ENCODE measurements at regions not wholly inside any gene's neighbourhood (a gene's known extent, or its start where the extent isn't known, plus 50 kb on each side); places are given as distances from the start of the nearest gene placed in this dataset.

DNA sequence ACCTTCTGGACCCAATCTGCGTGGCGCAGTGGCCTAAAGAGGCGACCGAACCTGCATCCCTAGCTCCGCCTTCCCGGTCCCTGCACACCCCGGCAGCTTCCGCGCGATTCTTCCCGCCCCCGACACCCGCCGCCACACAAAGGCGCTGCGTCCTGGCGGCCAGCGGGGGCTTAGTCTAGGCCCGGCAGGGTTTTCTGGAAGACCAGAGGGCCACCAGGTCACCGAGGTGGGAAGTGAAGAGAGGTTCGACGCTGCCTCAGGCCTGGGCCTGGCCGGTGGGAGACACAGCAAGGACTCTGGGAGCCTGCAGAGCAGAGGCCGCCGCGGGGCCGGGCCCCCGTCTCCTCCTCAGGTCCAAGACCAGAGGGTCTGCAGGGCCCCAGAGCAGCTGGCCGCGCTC, 154.9 kb downstream of the OR2B2 start:
- H3K4me3 ChIP-seq, result peak overlapping the region in 1 of 2 donors; percentile 39
- 11% methylated on average over 10 of the region's 30 CpGs; no CpG with 5 or more reads in 1 of the 2 donors for WGBS, 2 donors (ENCODE audit: low coverage in 1 of 2)
- no peaks in the 10 kb centered on the region for H3K36me3 ChIP-seq
- no peak for TF ChIP-seq POLR2A (IDR thresholded peaks at IDR 0.05)
- no peak for TF ChIP-seq POLR2AphosphoS5 (IDR thresholded peaks at IDR 0.05)
- TF ChIP-seq EP300 (IDR thresholded peaks at IDR 0.05), result no peak
- TF ChIP-seq, protein P1, sequence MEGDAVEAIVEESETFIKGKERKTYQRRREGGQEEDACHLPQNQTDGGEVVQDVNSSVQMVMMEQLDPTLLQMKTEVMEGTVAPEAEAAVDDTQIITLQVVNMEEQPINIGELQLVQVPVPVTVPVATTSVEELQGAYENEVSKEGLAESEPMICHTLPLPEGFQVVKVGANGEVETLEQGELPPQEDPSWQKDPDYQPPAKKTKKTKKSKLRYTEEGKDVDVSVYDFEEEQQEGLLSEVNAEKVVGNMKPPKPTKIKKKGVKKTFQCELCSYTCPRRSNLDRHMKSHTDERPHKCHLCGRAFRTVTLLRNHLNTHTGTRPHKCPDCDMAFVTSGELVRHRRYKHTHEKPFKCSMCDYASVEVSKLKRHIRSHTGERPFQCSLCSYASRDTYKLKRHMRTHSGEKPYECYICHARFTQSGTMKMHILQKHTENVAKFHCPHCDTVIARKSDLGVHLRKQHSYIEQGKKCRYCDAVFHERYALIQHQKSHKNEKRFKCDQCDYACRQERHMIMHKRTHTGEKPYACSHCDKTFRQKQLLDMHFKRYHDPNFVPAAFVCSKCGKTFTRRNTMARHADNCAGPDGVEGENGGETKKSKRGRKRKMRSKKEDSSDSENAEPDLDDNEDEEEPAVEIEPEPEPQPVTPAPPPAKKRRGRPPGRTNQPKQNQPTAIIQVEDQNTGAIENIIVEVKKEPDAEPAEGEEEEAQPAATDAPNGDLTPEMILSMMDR (IDR thresholded peaks at IDR 0.05), result no peak
- peaks cover 0 to 22% (median 0%) of the 10 kb centered on the region in 3 donors for H3K4me1 ChIP-seq
- peaks cover 68% of the 10 kb centered on the region for H3K27me3 ChIP-seq
- no peak for ATAC-seq
- H3K27ac ChIP-seq, result no peak overlapping the region
- no peaks in the 10 kb centered on the region for H3K9me3 ChIP-seq

DNA sequence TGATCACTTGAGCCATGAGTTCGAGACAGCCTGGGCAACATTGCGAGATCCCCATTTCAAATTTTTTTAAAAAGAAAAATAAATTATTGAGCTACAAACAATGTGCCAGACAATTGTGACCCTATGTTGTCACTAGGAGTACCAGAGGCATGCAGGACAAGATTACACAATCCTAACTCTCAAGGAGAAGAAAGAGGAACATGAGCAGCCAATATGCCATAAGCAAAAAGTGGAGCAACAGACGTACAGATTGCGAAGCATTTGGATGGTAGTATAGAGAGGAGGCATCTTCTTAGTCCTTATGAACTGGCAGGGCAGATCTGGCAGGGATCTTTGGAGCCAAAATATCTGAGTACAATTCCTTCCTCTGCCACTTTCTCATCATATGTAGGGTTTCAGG, 156.4 kb downstream of the OR2B2 start:
- Histone ChIP-seq H3K36me3 (no peaks in the 10 kb centered on the region), H3K9me3 (no peaks in the 10 kb centered on the region), H3K4me3 (no peak overlapping the region), H3K4me1 (peaks cover 0 to 25% (median 0%) of the 10 kb centered on the region in 3 donors), H3K27me3 (peaks cover 52% of the 10 kb centered on the region), H3K27ac (no peak overlapping the region)
- TF ChIP-seq EP300 (IDR thresholded peaks at IDR 0.05) (no peak), POLR2A (IDR thresholded peaks at IDR 0.05) (no peak), POLR2AphosphoS5 (IDR thresholded peaks at IDR 0.05) (no peak)
- TF ChIP-seq, protein P1 (IDR thresholded peaks at IDR 0.05), result no peak
- WGBS, 2 donors (ENCODE audit: low coverage in 1 of 2), result 80 to 88% methylated on average over 2 to 4 of the region's 4 CpGs
- ATAC-seq, result no peak

DNA sequence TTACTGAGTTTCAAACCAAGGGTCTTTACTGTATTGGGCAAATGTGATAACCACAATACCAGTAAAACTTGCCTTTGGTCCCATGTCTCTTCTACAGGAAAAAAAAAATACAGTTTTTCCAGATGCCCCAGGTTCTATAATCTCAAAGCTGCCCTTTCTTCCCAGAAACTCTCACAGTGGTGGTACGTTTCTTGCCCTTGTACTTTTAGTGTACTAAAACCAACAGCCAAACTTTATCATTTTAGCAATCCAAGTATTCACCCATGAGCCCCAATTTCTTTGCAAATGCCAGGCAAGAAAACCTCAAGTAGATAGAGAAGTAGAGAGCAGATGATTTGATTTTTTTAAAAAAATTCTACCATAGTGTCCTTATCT, 157.8 kb downstream of the OR2B2 start:
- 14 to 30% methylated on average over 1 of the region's 1 CpG for WGBS, 2 donors (ENCODE audit: low coverage in 1 of 2)
- no peak for ATAC-seq
- Histone ChIP-seq H3K4me1 (peaks cover 0 to 25% (median 0%) of the 10 kb centered on the region in 3 donors), H3K27me3 (peaks cover 39% of the 10 kb centered on the region), H3K27ac (no peak overlapping the region), H3K9me3 (no peaks in the 10 kb centered on the region), H3K36me3 (no peaks in the 10 kb centered on the region), H3K4me3 (peak overlapping the region in 1 of 2 donors; percentile 67)
- no peak for TF ChIP-seq POLR2AphosphoS5 (IDR thresholded peaks at IDR 0.05)
- TF ChIP-seq, protein P1 (IDR thresholded peaks at IDR 0.05), result no peak
- TF ChIP-seq POLR2A (IDR thresholded peaks at IDR 0.05), result no peak
- TF ChIP-seq EP300 (IDR thresholded peaks at IDR 0.05), result no peak

DNA sequence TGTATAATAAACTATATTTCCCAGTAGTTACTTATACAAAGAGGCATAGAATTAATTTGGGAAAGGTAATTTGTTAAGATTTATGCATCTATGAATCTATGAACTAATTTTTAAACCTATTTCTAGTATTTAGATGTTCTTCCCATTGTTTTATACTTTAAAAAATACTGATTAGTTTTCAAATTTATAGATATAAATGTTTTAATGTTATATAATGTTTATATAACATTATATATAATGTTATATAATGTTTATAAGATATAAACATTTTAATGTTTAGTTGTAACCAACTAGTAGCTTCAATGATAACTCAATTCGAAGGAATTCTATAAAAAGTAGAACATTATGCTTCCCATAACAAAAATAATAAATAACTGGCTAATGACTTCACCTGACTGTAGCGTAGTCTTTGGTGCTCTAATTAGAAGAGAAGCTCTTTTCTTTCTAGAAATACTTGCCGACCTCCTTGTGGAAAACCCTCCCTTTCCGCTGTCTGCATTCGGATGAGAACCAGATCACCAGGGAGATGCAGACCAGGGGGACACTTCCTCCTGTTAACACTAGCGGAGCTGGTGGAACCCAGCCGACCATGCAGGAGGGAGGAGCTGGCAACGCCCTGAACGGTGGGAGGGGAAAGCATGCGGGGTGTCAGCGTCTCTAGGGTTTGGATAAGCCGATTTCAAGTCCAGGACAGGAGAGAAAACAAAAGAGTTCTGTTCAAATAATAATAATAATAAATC, 158.4 kb downstream of the OR2B2 start:
- TF ChIP-seq, protein P1 (IDR thresholded peaks at IDR 0.05), result peak in 1 of 4 experiments; percentile 11
- TF ChIP-seq POLR2AphosphoS5 (IDR thresholded peaks at IDR 0.05) (no peak), EP300 (IDR thresholded peaks at IDR 0.05) (no peak), POLR2A (IDR thresholded peaks at IDR 0.05) (no peak)
- Histone ChIP-seq H3K9me3 (no peaks in the 10 kb centered on the region), H3K27me3 (peaks cover 35% of the 10 kb centered on the region), H3K27ac (no peak overlapping the region), H3K4me1 (peaks cover 0 to 25% (median 0%) of the 10 kb centered on the region in 3 donors), H3K4me3 (peak overlapping the region; percentile 67 to 80), H3K36me3 (no peaks in the 10 kb centered on the region)
- no peak for ATAC-seq
- 0% methylated on average over 6 to 12 of the region's 12 CpGs for WGBS, 2 donors (ENCODE audit: low coverage in 1 of 2)

Measured in gastroesophageal sphincter (tissue), 4 donors.